Testis (tissue), 2 donors: ENCODE measurements at regions not wholly inside any gene's neighbourhood (a gene's known extent, or its start where the extent isn't known, plus 50 kb on each side); places are given as distances from the start of the nearest gene placed in this dataset.

Experiments
- DNase-seq: peaks from one replicate; pipeline ENCODE4 v3.0.0-alpha.2; 2019
- H3K27ac ChIP-seq, 2 donors: fragments of 200-600 bp; sonication (generic); one replicate each; pipeline ENCODE4 v1.5.1; 2019
- H3K27me3 ChIP-seq: fragments of 200-600 bp; sonication (generic); one replicate; pipeline ENCODE4 v1.5.1; 2019
- H3K36me3 ChIP-seq: fragments of 200-600 bp; sonication (generic); one replicate; pipeline ENCODE4 v1.5.1; 2017; ENCODE audit warnings: low read depth; ENCODE audit errors: missing control alignments
- H3K4me1 ChIP-seq: fragments of 200-600 bp; sonication (generic); one replicate; pipeline ENCODE4 v1.5.1; 2019
- H3K4me3 ChIP-seq, 2 donors: fragments of 200-600 bp; sonication (generic); one replicate each; pipeline ENCODE4 v1.5.1; 2017 to 2019
- H3K9me3 ChIP-seq: fragments of 200-600 bp; sonication (generic); one replicate; pipeline ENCODE4 v1.5.1; 2017
- POLR2A ChIP-seq: fragments of 450-650 bp; IDR thresholded peaks from one replicate; pipeline ENCODE4 v1.6.1; 2017; ENCODE audit warnings: antibody characterized with exemption, mild to moderate bottlenecking, moderate library complexity
- WGBS, 2 donors: methylation state at CpG; one replicate each; pipeline ENCODE4 v1.1.5; 2018; 5-methylcytosine and 5-hydroxymethylcytosine counted together
- intact Hi-C: fragments of 100-400 bp; cut with DNase I; formaldehyde crosslinking; loops from one replicate; pipeline ENCODE4 v1.15.1; 2023; ENCODE audit warnings: low total_unique reads
- TF ChIP-seq, protein P1 (sequence below), 3 experiments: fragments of 450-650 bp in 2 of 3; fragments of 200-600 bp in 1 of 3; sonication (generic) in 1 of 3; IDR thresholded peaks; one replicate each; pipeline ENCODE4 v1.5.1; 2016 to 2019; ENCODE audit warnings: antibody characterized with exemption in 3 of 3, mild to moderate bottlenecking in 2 of 3, moderate library complexity in 1 of 3

DNA sequence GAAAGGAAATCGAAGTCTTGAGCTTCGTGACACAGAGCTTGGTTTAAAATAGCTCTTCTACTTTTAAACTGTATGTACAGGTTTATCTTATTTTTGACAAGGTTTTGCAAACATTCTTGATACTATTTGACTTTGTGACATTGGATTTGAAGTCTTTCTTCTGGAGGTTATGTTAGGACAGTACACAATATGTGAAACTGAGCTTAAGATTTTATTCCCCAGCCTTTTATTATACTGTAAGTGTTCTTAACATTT is 95.2 kb upstream of the BTBD3 start:
- no peaks in the 10 kb centered on the region for H3K27me3 ChIP-seq
- intact Hi-C loops, result no loop called here
- H3K9me3 ChIP-seq, result no peaks in the 10 kb centered on the region
- H3K4me3 ChIP-seq, result no peak overlapping the region
- no peak for TF ChIP-seq POLR2A
- TF ChIP-seq, protein P1, sequence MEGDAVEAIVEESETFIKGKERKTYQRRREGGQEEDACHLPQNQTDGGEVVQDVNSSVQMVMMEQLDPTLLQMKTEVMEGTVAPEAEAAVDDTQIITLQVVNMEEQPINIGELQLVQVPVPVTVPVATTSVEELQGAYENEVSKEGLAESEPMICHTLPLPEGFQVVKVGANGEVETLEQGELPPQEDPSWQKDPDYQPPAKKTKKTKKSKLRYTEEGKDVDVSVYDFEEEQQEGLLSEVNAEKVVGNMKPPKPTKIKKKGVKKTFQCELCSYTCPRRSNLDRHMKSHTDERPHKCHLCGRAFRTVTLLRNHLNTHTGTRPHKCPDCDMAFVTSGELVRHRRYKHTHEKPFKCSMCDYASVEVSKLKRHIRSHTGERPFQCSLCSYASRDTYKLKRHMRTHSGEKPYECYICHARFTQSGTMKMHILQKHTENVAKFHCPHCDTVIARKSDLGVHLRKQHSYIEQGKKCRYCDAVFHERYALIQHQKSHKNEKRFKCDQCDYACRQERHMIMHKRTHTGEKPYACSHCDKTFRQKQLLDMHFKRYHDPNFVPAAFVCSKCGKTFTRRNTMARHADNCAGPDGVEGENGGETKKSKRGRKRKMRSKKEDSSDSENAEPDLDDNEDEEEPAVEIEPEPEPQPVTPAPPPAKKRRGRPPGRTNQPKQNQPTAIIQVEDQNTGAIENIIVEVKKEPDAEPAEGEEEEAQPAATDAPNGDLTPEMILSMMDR (IDR thresholded peaks at IDR 0.05), result no peak
- H3K36me3 ChIP-seq, result no peaks in the 10 kb centered on the region
- WGBS, 2 donors, result 18 to 43% methylated on average over 2 of the region's 2 CpGs
- H3K27ac ChIP-seq, result no peak overlapping the region
- no peak for DNase-seq
- no peaks in the 10 kb centered on the region for H3K4me1 ChIP-seq

DNA sequence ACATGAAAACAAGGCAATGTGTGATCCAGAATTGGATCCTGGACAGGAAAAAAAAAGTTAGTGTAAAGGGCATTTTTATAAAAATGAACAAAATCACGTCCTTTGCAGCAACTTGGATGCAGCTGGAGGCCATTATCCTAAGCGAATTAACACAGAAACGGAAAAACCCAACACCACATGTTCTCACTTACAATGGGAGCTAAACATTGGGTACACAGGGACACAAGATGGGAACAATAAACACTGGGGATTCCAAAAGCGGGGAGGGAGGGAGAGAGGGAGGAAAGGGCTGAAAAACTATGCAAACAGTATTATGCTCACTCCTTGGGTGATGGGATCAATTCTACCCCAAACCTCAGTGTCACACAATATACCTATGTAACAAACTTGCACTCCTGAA is 91.4 kb upstream of the BTBD3 start:
- TF ChIP-seq POLR2A, result no peak
- TF ChIP-seq, protein P1 (IDR thresholded peaks at IDR 0.05), result no peak
- H3K27ac ChIP-seq, result no peak overlapping the region
- 78 to 88% methylated on average over 4 of the region's 4 CpGs for WGBS, 2 donors
- DNase-seq, result no peak
- no peaks in the 10 kb centered on the region for H3K36me3 ChIP-seq
- H3K27me3 ChIP-seq, result no peaks in the 10 kb centered on the region
- intact Hi-C loops, result no loop called here
- no peaks in the 10 kb centered on the region for H3K4me1 ChIP-seq
- H3K9me3 ChIP-seq, result no peaks in the 10 kb centered on the region
- no peak overlapping the region for H3K4me3 ChIP-seq

DNA sequence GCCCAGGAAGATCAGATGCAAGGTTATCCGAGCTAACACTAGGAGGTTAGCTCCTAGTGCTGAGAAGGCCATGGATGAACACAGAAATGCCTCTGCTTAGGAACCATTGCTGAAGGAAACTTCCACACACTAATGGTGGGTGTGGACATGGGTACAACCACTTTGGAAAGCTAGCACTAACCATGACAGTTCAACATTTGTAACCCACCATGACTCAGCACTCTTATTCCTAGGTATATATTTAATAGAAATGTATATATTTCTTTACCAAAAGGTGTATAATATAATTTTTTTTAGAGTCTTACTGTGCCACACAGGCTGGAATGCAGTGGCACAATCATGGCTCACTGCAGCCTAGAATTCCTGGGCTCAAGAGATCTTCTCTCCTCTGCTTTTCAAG is 85.3 kb upstream of the BTBD3 start:
- WGBS, 2 donors, result 95 to 100% methylated on average over 1 of the region's 1 CpG
- H3K4me3 ChIP-seq, result no peak overlapping the region
- no peak for TF ChIP-seq POLR2A
- TF ChIP-seq, protein P1 (IDR thresholded peaks at IDR 0.05), result no peak
- no peaks in the 10 kb centered on the region for H3K4me1 ChIP-seq
- no peaks in the 10 kb centered on the region for H3K36me3 ChIP-seq
- H3K27me3 ChIP-seq, result no peaks in the 10 kb centered on the region
- H3K9me3 ChIP-seq, result no peaks in the 10 kb centered on the region
- no peak overlapping the region for H3K27ac ChIP-seq
- DNase-seq, result no peak
- intact Hi-C loops, result no loop called here

DNA sequence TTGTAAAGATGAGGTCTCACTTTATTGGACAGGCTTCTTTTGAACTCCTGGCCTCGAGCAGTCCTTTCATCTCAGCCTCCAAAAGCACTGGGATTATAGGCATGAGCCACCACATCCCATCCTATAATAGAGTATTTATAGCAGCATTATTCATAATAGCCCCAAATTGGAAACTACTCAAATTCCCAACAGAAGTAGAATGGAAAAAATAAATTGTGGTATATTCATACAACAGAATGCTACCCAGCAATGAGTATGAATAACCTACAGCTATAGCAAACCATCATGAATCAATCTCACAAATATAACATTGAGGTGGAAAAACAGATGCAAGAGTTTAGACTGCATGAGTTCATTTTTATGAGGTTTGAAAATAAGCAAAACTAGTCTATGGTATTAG is 84.8 kb upstream of the BTBD3 start:
- intact Hi-C loops, result no loop called here
- H3K27ac ChIP-seq, result no peak overlapping the region
- DNase-seq, result no peak
- H3K4me1 ChIP-seq, result no peaks in the 10 kb centered on the region
- no peak overlapping the region for H3K4me3 ChIP-seq
- 0% methylated on average over 1 of the region's 1 CpG for WGBS, 2 donors
- no peaks in the 10 kb centered on the region for H3K9me3 ChIP-seq
- H3K36me3 ChIP-seq, result no peaks in the 10 kb centered on the region
- no peak for TF ChIP-seq POLR2A
- TF ChIP-seq, protein P1 (IDR thresholded peaks at IDR 0.05), result no peak
- H3K27me3 ChIP-seq, result no peaks in the 10 kb centered on the region

DNA sequence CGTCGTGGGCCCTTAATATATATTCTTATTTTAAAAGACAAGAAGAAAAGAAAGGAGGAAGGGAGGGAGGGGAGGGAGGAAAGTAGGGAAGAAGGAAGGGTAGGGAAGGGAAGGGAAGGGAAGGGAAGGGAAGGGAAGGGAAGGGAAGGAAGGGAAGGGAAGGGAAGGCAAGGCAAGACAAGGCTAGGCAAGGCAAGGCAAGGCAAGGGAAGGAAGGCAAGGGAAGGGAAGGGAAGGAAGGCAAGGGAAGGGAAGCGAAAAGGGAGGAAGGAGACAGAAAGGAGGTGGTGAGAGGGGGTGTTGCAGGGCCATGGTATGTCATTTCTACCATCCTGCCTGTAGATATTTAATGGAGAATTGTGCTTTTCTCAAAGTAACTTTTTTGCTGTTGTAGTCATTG is 83.9 kb upstream of the BTBD3 start:
- H3K27me3 ChIP-seq, result no peaks in the 10 kb centered on the region
- no peak for DNase-seq
- no peaks in the 10 kb centered on the region for H3K36me3 ChIP-seq
- H3K4me3 ChIP-seq, result no peak overlapping the region
- TF ChIP-seq, protein P1 (IDR thresholded peaks at IDR 0.05), result no peak
- no peak for TF ChIP-seq POLR2A
- intact Hi-C loops, result no loop called here
- 86% methylated on average over 3 of the region's 3 CpGs for WGBS, 2 donors
- H3K27ac ChIP-seq, result no peak overlapping the region
- no peaks in the 10 kb centered on the region for H3K9me3 ChIP-seq
- no peaks in the 10 kb centered on the region for H3K4me1 ChIP-seq
